Mammary epithelial cell (primary cell): ENCODE measurements at regions not wholly inside any gene's neighbourhood (a gene's known extent, or its start where the extent isn't known, plus 50 kb on each side); places are given as distances from the start of the nearest gene placed in this dataset.

Source experiments
- CTCF ChIP-seq, 2 donors: IDR thresholded peaks in 1 of 2; conservative IDR thresholded peaks in 1 of 2; 2 replicates each; pipeline ENCODE4 v1.5.1; 2011 to 2012; ENCODE audit warnings: inconsistent platforms in 2 of 2, low read length in 2 of 2, mild to moderate bottlenecking in 2 of 2, control low read depth in 1 of 2, low read depth in 1 of 2; ENCODE audit not compliant: insufficient read depth in 1 of 2; ENCODE audit errors: extremely low read depth in 1 of 2
- EZH2 ChIP-seq: IDR thresholded peaks from 2 replicates; pipeline ENCODE4 v1.6.1; 2012; ENCODE audit warnings: low read length, inconsistent platforms, borderline replicate concordance

DNA sequence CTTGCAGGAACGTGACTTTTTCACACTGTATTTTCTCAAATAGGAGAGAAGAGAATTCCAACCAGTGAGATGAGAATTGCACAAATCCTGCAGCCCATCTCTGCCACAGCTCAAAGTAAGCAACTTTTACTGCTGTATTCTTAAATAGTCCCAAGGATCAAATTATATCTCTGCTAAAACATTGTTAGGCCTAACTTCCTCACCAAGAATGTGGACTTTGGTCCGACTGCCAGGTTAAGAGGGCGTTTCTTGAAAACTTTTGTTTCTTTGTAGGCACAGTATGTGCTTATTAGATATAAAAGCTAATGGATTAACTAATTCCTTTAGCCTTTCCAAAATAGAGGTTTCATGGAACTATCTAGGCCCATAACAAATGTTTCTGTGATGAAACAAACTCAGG is 61.4 kb upstream of the IFNG-AS1 start:
- TF ChIP-seq CTCF (conservative IDR thresholded peaks at IDR 0.05 in 1 of 2, IDR thresholded peaks at IDR 0.05 in 1 of 2; ENCODE audit: extremely low read depth in 1 of 2, insufficient read depth in 1 of 2, low read depth in 1 of 2, low read length in 2 of 2) (no peak), EZH2 (no peak)
